Endothelial cell of umbilical vein (primary cell): ENCODE measurements at regions not wholly inside any gene's neighbourhood (a gene's known extent, or its start where the extent isn't known, plus 50 kb on each side); places are given as distances from the start of the nearest gene placed in this dataset.

Experiments used
- BruUV-seq: library from RNA; stranded (reverse); fragments of 400-500 nt; replicated peaks from 2 replicates; lab custom pipeline; 2021; lab: Mats Ljungman, UMichigan
- CTCF ChIA-PET: fragments of 300-600, 350-600 bp; sonication (Branson Sonifier 250); formaldehyde crosslinking; loops from one replicate; lab custom pipeline; 2021; ENCODE audit warnings: antibody characterized with exemption, inconsistent platforms; lab: Charles Lee
- POLR2A ChIA-PET: fragments of 300-600, 350-600 bp; sonication (Branson Sonifier 250); formaldehyde crosslinking; loops from one replicate; lab custom pipeline; 2021; ENCODE audit warnings: antibody characterized with exemption, inconsistent platforms; lab: Charles Lee
- DNase-seq: peaks from one replicate; pipeline ENCODE4 v3.0.0-alpha.2; 2011; ENCODE audit warnings: low read depth, low spot score
- FAIRE-seq: peaks from 2 replicates; lab custom pipeline; 2011; peaks lifted over from hg19 to GRCh38; lab: Jason Lieb, UNC
- H2AFZ ChIP-seq: 2 replicates; pipeline ENCODE4 v1.6.0; 2012; ENCODE audit warnings: low read depth, low read length, control low read depth, inconsistent platforms
- H3K27ac ChIP-seq: 2 replicates; pipeline ENCODE4 v1.5.1; 2011; ENCODE audit warnings: low read depth, mild to moderate bottlenecking, control low read depth, low read length, moderate library complexity; ENCODE audit not compliant: insufficient read depth
- H3K27me3 ChIP-seq, 2 experiments: 2 replicates each; pipeline versions ENCODE4 v1.6.0 to v1.6.1; 2011; ENCODE audit warnings: low read length in 2 of 2, mixed read lengths in 1 of 2; ENCODE audit not compliant: control insufficient read depth in 2 of 2, insufficient read depth in 2 of 2
- H3K36me3 ChIP-seq, 2 experiments: 2 replicates in 1 of 2; 3 replicates in 1 of 2; pipeline ENCODE4 v1.5.1; 2011; ENCODE audit warnings: low read length in 2 of 2, mild to moderate bottlenecking in 1 of 2, moderate library complexity in 1 of 2; ENCODE audit not compliant: control insufficient read depth in 2 of 2, insufficient read depth in 2 of 2; ENCODE audit errors: extremely low read depth in 1 of 2
- H3K4me1 ChIP-seq: 3 replicates; pipeline ENCODE4 v1.5.1; 2011; ENCODE audit warnings: mild to moderate bottlenecking, low read length; ENCODE audit not compliant: control insufficient read depth, insufficient read depth; ENCODE audit errors: extremely low read depth
- H3K4me2 ChIP-seq: 2 replicates; pipeline ENCODE4 v1.6.1; 2011; ENCODE audit warnings: low read length, control low read depth, mixed read lengths; ENCODE audit not compliant: insufficient read depth
- H3K4me3 ChIP-seq, 3 experiments: fragments of 200-600 bp in 1 of 3; sonication (generic), shearing (Covaris generic) in 1 of 3; replicated peaks in 1 of 3; 2 replicates each; pipeline ENCODE4 v1.5.1; 2011 to 2016; ENCODE audit warnings: control low read depth in 3 of 3, low read length in 3 of 3, mild to moderate bottlenecking in 2 of 3, inconsistent platforms in 1 of 3, low read depth in 1 of 3, moderate library complexity in 1 of 3; ENCODE audit not compliant: insufficient read depth in 1 of 3
- H3K79me2 ChIP-seq: 2 replicates; pipeline ENCODE4 v1.6.0; 2012; ENCODE audit warnings: low read length, inconsistent platforms; ENCODE audit not compliant: control insufficient read depth, insufficient read depth
- H3K9ac ChIP-seq: replicated peaks from 2 replicates; pipeline ENCODE3; 2011; ENCODE audit warnings: low read length, control low read depth; ENCODE audit not compliant: insufficient read depth; ENCODE audit errors: extremely low read depth
- H3K9me1 ChIP-seq: replicated peaks from 3 replicates; pipeline ENCODE4 v1.6.0; 2011; ENCODE audit warnings: mild to moderate bottlenecking, low read length; ENCODE audit not compliant: control insufficient read depth, insufficient read depth; ENCODE audit errors: extremely low read depth
- H3K9me3 ChIP-seq: replicated peaks from 2 replicates; pipeline ENCODE4 v1.5.1; 2012; ENCODE audit warnings: low read length, inconsistent platforms; ENCODE audit not compliant: control insufficient read depth, insufficient read depth
- H4K20me1 ChIP-seq: replicated peaks from 2 replicates; pipeline ENCODE3; 2011; ENCODE audit warnings: mild to moderate bottlenecking, low read length; ENCODE audit not compliant: control insufficient read depth, insufficient read depth; ENCODE audit errors: extremely low read depth
- EZH2 ChIP-seq: IDR thresholded peaks from 2 replicates; pipeline ENCODE4 v1.6.1; 2012; ENCODE audit warnings: borderline replicate concordance, low read depth, mild to moderate bottlenecking, moderate library complexity, low read length, inconsistent platforms; ENCODE audit not compliant: severe bottlenecking
- FOS ChIP-seq: IDR thresholded peaks from 2 replicates; pipeline ENCODE4 v1.6.1; 2011; ENCODE audit warnings: mild to moderate bottlenecking, low read length, moderate library complexity, borderline replicate concordance; ENCODE audit not compliant: insufficient read depth
- GATA2 ChIP-seq: IDR thresholded peaks from 2 replicates; pipeline ENCODE4 v1.7.0; 2011; ENCODE audit warnings: low read depth, mild to moderate bottlenecking, moderate library complexity, mixed read lengths, low read length; ENCODE audit not compliant: insufficient read length, insufficient read depth
- JUN ChIP-seq: IDR thresholded peaks from 2 replicates; pipeline ENCODE4 v1.6.1; 2011; ENCODE audit warnings: borderline replicate concordance, low read depth; ENCODE audit not compliant: insufficient read length, insufficient read depth
- MAX ChIP-seq: IDR thresholded peaks from 2 replicates; pipeline ENCODE4 v1.6.1; 2011; ENCODE audit not compliant: insufficient read depth, insufficient read length
- MYC ChIP-seq: IDR thresholded peaks from one replicate; pipeline ENCODE4 v1.6.1; 2011; ENCODE audit warnings: mild to moderate bottlenecking, low read depth, low read length
- POLR2A ChIP-seq: IDR thresholded peaks from 2 replicates; pipeline ENCODE4 v1.6.1; 2012; ENCODE audit warnings: low read depth, mild to moderate bottlenecking, control low read depth, low read length
- POLR2AphosphoS5 ChIP-seq: IDR thresholded peaks from 2 replicates; pipeline ENCODE4 v1.6.1; 2012; ENCODE audit warnings: low read depth, mild to moderate bottlenecking, control low read depth, low read length, moderate library complexity; ENCODE audit not compliant: insufficient read depth
- dilution Hi-C: fragments of 300-500 bp; cut with MboI; formaldehyde crosslinking; loops from one replicate; pipeline ENCODE4 v1.15.0; 2019; ENCODE audit warnings: low sequenced_read_pairs; ENCODE audit not compliant: extremely low pct_ligation_motif_present
- intact Hi-C: fragments of 100-400 bp; cut with micrococcal nuclease; formaldehyde crosslinking; loops from one replicate; pipeline ENCODE4 v1.10.0; 2022
- TF ChIP-seq, protein P1 (sequence below), 2 donors: IDR thresholded peaks; 1 replicate in 1 of 2; 2 replicates in 1 of 2; pipeline ENCODE4 v1.5.1; 2011; ENCODE audit warnings: low read length in 2 of 2, mild to moderate bottlenecking in 2 of 2, moderate library complexity in 2 of 2, control low read depth in 1 of 2, inconsistent platforms in 1 of 2, low read depth in 1 of 2; ENCODE audit not compliant: insufficient read depth in 1 of 2; ENCODE audit errors: extremely low read depth in 1 of 2

- H3K79me2 ChIP-seq: no peaks in the 10 kb centered on the region
- CTCF ChIA-PET: no interaction called here
- no peak overlapping the region for H3K4me3 ChIP-seq
- intact Hi-C loops (no loop called here), dilution Hi-C loops (no loop called here)
- FAIRE-seq (no peak), DNase-seq (no peak)
- TF ChIP-seq JUN: no peak
- no peaks in the 10 kb centered on the region for H4K20me1 ChIP-seq
- peaks cover 4% of the 10 kb centered on the region for H3K9me3 ChIP-seq
- BruUV-seq: no TSS peak
- no peak overlapping the region for H3K27ac ChIP-seq
- H3K9me1 ChIP-seq: no peaks in the 10 kb centered on the region
- H3K9ac ChIP-seq: no peak overlapping the region
- H3K4me2 ChIP-seq: no peak overlapping the region
- no peaks in the 10 kb centered on the region for H3K36me3 ChIP-seq
- H2AFZ ChIP-seq: no peak overlapping the region
- POLR2A ChIA-PET: no interaction called here
- no peaks in the 10 kb centered on the region for H3K27me3 ChIP-seq
- no peaks in the 10 kb centered on the region for H3K4me1 ChIP-seq
These were observed 2750.6 kb downstream of the PCDH7 start for GRCh38 chr4:33470805-33471204.

DNA sequence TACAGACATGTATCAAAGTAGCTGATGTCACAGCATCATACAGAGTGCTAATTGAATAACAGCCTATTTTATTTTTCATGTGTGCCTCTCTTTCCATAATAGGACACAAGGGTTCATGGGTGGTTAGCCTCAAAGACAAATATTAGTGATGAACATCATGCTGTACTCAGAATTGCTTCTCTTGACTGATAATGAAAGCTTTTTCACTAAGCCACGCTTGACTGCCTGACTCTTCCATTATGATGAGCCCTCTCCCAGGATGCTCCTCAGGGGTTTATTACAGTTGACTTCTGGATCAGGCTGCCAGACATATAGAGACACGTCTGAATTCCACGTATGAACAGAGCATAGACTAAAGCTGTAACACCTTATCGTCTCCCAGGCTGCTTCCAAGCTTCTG lies 2757.5 kb downstream of the PCDH7 start:
- FAIRE-seq (no peak), DNase-seq (no peak)
- no peak for TF ChIP-seq FOS
- TF ChIP-seq, protein P1, sequence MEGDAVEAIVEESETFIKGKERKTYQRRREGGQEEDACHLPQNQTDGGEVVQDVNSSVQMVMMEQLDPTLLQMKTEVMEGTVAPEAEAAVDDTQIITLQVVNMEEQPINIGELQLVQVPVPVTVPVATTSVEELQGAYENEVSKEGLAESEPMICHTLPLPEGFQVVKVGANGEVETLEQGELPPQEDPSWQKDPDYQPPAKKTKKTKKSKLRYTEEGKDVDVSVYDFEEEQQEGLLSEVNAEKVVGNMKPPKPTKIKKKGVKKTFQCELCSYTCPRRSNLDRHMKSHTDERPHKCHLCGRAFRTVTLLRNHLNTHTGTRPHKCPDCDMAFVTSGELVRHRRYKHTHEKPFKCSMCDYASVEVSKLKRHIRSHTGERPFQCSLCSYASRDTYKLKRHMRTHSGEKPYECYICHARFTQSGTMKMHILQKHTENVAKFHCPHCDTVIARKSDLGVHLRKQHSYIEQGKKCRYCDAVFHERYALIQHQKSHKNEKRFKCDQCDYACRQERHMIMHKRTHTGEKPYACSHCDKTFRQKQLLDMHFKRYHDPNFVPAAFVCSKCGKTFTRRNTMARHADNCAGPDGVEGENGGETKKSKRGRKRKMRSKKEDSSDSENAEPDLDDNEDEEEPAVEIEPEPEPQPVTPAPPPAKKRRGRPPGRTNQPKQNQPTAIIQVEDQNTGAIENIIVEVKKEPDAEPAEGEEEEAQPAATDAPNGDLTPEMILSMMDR (IDR thresholded peaks at IDR 0.05; ENCODE audit: extremely low read depth in 1 of 2, insufficient read depth in 1 of 2, low read depth in 1 of 2, low read length in 2 of 2): no peak
- TF ChIP-seq JUN: no peak
- no peak for TF ChIP-seq POLR2AphosphoS5
- TF ChIP-seq GATA2: no peak
- no peak for TF ChIP-seq MAX
- TF ChIP-seq EZH2: no peak
- no peak for TF ChIP-seq POLR2A
- no peak for TF ChIP-seq MYC
- Histone ChIP-seq H3K4me3 (no peak overlapping the region), H3K4me1 (no peaks in the 10 kb centered on the region), H3K27ac (no peak overlapping the region), H3K9me1 (no peaks in the 10 kb centered on the region), H3K9ac (no peak overlapping the region), H3K9me3 (no peaks in the 10 kb centered on the region), H2AFZ (no peak overlapping the region), H3K4me2 (no peak overlapping the region), H3K27me3 (no peaks in the 10 kb centered on the region), H4K20me1 (no peaks in the 10 kb centered on the region), H3K79me2 (no peaks in the 10 kb centered on the region), H3K36me3 (no peaks in the 10 kb centered on the region)
- intact Hi-C loops (no loop called here), dilution Hi-C loops (no loop called here)
- BruUV-seq: no TSS peak
- POLR2A ChIA-PET: no interaction called here
- CTCF ChIA-PET: no interaction called here
